GM04503 (cell line): ENCODE measurements at regions not wholly inside any gene's neighbourhood (a gene's known extent, or its start where the extent isn't known, plus 50 kb on each side); places are given as distances from the start of the nearest gene placed in this dataset.
"Not testable (repeated sequence)": the region's sequence is repeated elsewhere in the genome, so short reads cannot be mapped to it uniquely, and the experiment has no call there.

Experiments used
- DNase-seq: peaks from one replicate; pipeline ENCODE4 v3.0.0-alpha.2; 2012; ENCODE audit warnings: low read depth

DNA sequence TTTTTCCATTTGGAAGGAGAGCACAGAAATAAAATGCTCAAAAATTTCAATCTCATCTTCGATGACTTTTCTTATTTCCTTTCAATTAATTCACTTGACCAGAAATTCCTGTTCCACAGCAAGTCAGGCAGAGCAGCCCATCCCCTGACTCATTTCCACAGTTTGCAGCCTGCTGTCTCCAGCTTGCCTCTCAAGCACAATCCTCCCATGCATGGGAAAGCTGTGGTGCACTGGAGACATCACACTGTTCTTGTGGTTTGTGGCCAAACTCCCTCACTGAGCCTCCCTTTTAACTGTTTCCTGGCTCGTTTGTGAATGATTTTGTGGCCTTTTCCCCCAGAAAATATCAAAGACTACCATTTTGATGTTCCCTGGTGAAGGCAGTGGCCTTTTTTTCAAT is 114.0 kb upstream of the ENPEP start:
- DNase-seq: peak; percentile 1

DNA sequence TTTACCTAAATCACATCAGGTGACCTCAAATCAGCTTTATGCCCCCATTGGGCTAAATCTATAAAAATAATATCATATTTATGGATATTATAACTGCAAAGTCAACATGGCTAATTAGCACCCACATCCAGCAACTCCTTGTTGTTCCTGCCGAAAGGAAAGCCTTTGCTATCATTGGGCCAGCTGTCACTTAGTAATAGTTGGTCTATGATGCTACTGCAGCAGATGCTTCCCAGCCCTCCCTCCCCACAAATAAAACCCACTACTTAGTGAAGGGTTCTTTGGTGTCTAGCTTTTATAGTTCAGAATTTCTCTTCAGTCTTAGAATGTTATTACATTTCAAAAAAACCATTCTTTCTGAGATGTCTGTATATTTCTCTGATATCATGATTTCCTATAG is 116.9 kb upstream of the ENPEP start:
- no peak for DNase-seq

DNA sequence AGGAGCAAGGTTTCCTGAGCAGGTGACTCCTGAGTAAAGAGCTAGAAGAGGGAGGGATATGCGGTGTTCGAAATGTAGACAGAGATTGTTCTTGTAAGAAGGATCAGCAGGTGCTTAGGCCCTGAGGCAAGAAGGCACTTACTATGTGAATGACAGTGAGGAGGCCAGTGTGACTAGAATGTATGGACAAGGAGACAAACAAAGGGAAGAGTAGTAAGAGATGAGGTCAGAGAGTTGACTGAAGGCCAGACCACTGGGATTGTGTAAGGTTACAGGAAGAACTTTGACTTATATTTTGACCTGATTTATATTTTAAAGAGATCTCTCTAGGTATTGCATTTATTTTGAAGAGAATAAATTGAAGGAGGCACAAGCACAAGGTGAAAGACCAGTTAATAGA is 118.4 kb upstream of the ENPEP start:
- DNase-seq: no peak

DNA sequence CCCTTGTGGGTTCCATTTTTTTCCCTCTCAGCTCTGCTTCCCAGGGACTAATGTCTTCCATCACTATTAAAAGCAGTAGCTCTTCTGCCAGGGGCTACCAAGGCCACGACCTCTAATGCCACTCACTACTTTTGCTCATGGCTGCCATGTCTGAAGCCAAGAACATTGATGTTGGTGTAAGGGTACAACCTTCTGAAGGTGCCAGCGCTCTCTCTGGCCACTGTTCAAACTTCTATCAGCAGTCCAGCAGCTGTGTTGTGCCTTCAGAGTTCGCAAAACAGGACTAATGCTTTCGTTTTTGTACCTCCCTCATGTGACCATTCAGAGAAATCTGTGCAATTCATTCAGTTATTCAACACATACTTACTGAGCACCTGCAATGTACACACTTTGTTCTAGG is 121.5 kb upstream of the ENPEP start:
- no peak for DNase-seq

DNA sequence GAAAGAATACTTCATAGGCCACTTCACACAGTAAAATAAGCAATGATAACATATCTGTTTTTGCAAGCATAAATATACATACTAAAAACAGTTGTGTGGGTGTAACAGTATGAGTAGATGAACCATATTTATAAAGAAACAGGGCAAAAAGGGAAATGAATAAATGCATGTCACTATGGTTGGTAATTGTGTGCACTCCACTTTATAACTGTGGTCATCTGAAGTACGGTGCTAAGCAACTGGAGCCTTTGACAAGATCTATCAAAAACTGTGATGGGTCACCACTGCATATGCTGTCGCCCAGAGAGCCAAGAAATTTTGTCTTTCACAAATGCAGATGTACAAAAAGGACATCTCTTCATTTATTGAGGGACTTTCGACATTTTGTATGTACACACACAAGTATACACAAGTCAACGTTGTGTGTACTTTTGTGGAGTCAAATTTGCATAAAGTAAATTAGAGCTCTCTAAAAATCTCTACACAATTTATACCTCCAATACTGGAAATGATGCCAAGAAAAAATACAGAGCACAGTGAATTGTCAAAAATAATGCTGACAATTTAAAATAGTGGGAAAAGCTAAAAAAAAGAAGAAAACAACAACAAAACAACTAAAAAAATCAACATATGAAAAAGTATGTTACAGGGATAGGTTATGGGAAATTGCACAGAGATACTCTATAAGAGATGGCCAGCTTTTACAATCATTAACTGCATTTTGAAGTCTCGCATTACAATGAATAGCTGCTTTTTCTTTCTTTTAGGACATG is 123.1 kb upstream of the ENPEP start:
- no peak for DNase-seq

DNA sequence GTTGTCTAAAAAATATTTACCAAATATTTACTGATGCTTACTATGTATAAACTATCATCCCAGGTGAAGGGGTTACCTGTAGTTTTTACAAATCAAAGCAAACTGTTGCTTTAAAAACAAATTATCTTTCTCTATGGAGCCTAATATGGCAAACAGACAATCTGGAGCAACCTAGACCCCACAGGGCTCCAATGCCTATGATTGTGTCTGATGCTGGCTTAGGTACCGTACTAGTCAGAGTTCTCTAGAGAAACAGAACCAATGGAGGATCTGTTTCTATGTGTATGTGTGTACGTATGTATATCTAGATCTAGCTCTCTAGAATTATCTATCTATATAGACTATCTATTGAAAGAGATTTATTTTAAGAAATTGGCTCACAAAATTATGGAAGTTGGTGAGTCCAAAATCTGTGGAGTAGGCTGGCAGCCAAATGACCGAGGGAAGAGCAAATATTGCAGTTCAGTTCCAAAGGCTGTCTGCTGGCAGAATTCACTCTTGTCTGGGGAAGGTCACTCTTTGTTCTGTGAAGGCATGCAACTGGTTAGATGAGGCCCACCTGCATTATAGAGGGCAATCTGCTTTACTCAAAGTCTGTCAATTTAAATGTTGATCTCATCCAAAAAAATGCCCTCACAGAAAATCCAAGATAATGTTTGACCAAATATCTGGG is 127.1 kb upstream of the ENPEP start:
- no peak for DNase-seq

DNA sequence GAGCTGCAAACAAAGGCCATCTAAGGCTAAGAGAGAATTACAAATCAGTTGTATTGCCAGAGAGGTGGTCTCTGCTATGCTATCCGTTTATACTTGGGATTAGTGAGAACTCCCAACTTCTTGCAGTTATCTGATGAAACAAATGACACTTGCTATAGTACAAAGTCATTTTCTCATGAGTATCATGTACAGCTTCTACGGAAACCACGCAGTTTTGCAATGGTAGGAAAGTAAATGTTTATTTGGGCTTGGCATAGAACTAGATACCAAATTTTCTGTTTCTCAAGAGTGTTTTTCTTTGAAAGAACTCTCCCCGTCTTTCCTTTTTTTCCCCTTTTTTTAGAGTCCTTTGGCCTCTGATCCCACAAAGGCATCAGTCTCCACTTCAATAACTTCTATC is 128.2 kb upstream of the ENPEP start:
- DNase-seq: no peak

DNA sequence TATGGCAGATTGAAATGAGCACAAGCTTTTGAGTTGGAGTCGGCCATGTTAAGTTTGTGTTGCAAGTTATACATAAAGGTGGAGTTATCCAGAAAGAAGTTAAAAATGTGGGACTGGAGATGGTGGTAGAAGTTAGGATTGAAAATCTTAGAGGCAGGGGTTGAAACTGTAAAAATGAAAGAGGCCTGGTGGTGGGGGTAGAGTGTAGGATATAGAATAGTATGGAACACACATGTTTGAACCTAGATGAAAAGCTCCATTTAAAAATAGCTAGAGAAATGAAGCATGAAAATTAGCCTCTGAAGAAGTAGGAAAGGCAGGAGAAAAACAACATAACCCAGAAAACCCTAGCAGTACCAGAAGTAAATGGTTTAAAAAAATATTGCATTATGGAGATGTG is 131.8 kb upstream of the ENPEP start:
- no peak for DNase-seq

DNA sequence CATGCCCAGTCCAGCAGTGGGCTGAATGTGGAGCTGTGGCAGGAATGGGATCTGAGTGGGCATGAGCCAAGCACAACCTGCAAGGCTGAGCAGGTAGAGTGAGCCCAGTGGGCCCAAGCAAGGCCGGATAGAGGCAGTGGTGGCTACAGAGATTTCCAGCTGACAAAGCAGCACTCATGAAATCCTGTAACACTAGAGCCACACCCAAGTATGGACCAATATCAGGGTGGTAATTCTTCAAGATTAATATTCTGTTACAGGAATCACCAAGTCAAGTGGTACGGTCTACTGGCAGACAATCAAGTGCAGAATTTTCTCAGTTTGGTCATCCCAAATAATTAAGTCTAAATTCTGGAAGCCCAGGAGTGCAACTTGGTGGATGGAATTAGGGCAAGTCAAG is 132.4 kb upstream of the ENPEP start:
- no peak for DNase-seq

DNA sequence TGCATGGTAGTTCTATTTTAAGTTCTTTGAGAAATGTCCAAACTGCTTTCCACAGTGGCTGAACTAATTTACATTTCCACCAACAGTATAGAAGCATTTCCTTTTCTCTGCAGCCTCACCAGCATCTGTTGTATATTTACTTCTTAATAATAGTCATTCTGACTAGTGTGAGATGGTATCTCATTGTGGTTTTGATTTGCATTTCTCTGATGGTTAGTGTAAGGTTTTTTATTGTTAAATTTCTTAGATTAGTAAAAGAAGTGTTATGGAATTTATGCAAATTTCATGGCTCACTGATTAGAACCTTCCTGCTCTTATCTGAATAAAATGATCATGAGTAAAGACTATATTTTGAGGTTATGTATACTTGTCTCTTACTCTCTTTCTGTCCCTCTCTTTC is 134.8 kb upstream of the ENPEP start:
- DNase-seq: not testable (repeated sequence)

DNA sequence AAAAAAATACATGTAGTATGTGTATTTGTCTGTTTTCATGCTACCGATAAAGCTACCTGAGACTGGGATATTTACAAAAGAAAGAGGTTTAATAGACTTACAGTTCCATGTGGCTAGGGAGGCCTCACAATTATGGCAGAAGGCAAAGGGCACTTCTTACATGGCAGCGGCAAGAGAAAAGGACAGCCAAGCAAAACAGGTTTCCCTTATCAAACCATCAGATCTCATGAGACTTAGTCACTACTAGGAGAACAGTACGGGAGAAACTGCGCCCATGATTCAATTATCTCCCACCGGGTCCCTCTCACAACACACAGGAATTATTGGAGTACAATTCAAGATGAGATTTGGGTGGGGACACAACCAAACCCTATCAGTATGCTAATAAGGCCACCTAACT is 137.0 kb upstream of the ELOVL6 start:
- DNase-seq: no peak

DNA sequence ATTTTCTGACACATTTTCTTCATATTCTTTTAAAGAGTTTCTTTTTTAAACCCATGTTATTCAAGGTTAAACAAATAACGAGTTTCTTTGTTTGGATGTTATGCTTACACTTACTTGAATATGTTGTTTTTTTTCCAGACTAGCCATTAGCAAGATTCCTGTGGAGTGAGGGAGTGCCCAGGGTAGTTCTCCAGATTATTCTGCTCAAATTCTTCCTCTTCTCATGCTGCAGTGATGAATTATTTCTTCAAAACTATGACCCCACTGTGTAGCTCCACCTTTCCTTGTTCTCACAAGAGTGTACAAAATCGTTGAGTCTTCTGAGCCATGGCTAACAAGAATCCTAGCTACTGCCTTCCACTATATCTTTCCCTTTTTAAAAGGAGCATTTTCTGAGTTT is 134.1 kb upstream of the ELOVL6 start:
- DNase-seq: no peak

DNA sequence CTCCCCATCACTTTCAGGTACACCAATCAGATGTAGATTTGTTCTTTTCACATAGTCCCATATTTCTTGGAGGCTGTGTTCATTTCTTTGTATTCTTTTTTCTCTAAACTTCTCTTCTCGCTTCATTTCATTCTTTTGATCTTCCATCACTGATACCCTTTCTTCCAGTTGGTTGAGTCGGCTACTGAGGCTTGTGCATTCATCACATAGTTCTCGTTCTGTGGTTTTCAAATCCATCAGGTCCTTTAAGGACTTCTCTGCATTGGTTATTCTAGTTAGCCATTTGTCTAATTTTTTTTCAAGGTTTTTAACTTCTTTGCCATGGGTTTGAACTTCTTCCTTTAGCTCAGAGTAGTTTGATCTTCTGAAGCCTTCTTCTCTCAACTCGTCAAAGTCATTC is 128.0 kb upstream of the ELOVL6 start:
- DNase-seq: not testable (repeated sequence)

DNA sequence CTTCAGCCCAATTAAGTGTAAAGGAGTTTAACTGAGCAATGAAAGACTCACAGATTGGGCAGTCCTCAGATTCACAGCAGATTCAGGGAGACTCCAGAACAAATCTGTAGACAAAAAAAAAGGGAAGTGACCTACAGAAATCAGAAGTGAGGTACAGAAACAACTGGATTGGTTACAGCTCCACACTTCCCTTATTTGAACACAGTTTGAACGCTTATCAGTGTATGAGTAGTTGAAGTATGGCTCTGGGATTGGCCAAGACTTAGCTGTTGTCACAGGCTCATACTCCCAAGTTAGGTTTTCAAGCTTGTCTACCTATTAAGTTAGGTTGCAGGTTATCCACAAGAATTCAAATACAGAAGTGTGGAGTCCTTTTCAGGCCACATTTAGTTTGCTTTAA is 112.4 kb upstream of the ELOVL6 start:
- DNase-seq: no peak

DNA sequence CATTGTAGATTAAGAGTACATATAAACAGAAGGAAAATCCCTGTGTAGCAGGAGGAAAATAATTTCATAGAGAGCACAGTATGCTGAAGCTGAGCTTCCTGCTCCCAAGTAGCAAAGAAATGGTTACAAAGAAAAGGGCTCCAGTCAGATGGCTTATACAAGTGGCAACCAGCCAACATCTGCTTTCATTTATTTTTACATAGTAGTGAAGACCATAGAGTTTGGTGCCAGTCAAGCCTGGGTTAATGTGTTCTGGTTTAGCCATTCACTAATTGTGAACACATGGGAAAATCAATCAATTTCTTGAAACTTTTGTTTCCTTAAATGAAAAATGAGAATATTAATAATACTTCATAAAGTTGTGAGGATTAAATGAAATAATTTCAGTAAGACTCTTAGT is 111.3 kb upstream of the ELOVL6 start:
- DNase-seq: no peak

DNA sequence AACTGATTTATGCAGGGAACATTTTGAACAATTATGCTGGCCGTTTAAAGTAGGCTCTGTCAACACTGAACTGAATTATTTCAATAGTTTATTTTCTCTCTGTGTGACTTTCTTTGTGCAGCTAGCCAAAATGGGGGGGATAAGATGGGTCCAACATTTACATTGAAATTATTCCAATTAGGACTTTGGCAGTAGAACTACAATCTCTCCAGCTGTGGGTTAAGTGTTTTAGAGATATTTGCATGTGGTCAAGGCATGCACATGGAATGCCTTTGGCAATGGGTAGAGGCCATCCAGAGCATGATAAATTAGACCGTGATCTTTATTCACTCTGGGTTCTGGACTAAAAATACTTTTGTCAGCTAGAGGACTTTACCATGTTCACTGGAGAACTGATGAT is 107.9 kb upstream of the ELOVL6 start:
- no peak for DNase-seq

DNA sequence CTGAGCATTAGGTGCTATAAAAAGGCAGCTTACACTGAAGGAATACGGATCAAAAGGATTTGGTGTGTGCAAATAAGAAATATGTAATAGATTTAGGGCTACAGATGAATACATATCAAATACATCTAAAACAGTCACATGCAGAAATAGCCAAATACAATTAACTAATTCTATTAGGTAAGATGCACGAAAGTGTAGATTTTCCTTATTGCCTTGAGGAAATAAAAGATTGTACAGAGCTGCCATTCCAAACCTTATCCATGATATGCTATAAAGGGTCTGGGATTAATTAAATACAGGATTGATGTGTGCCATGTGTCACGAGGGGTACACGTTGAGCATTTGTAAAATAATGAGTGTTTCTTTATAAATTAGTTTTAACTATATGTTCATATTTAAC is 107.0 kb upstream of the ELOVL6 start:
- DNase-seq: no peak

DNA sequence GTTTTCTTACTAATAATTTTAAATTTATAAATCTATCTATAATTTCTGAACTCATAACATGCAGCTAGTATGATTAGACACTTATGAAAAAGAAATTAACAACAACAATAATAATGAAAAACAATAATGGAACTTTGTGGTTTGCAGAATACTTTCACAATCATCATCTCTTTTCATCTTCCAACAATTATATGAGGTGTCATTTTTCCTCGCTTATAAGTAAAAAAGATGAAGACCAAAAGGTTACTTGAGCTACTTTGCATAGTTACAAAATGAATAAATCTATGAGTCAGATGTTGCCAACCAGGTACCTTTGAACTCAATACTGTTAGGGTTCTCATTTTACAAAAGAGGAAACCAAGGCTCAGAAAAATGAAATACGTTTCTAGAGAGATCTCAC is 98.5 kb upstream of the ELOVL6 start:
- DNase-seq: no peak

DNA sequence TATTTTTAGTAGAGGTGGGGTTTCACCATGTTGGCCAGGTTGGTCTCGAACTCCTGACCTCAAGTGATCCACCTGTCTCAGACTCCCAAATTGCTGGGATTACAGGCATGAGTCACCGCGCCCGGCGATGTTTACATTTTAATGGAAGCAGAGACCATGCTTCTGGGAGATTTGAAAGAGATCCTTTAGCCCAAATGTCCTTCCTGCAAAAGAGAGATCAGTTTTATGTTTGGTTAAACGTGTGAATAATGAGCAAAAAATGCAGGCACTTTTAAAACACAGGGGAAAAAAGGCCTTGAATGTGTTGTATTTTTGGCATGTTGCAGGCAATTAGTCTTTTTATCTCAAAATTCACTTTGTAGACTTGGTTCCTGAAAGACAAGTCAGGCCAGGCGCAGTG is 95.8 kb upstream of the ELOVL6 start:
- no peak for DNase-seq

DNA sequence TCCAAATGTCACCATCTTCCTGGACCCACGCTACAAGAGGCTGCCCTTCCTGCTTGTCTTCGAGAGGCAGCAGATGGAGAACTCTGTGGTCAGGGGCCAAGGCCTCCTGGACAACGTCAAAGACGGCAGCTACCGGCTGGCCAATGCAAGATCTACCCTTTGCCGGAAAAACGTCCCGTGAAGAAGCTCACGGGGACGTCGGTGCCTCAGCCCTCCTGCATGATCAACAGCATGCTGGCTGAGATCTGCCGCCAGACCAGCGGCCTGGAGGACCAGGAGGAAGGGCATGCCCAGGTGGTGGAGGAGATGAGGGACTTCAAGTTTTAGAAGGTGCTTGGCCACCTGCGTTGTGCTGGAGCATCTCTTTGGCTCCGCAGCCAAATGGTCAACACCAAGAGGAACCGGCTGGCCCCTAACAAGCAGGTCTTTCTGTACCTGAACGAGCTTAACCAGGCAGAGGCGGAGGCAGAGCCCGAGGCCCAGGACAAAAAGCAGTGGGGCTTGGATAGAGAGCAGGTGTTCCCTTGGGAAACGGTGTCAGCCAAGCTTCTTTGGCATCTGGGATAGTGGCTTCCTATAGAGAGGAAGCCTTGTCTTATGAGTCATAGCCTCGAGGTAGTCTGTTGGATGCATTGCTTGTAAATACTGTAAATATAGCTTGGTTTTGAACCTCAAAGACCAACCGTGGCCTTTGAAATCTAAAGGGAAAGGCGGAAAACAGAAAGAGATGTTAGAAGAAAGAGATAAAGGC is 94.8 kb upstream of the ELOVL6 start:
- no peak for DNase-seq

DNA sequence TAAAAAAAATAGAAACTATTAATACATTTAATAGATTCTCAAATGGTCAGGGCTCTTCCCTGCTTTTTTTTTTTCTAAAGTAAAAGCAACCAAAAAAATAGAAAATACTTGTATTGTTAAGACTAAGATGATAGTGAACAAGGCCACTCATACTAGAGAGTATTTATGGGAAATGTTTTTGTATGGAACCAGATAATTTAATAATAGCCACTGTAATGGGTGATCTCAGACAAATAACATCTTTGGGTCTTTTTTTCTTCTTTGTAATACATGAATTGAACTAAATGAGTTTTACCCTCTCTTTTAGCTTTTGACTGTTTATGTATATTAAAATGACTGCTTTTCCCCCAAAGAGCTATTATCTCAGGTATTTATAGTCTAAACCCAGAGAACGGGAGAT is 92.1 kb upstream of the ELOVL6 start:
- no peak for DNase-seq

DNA sequence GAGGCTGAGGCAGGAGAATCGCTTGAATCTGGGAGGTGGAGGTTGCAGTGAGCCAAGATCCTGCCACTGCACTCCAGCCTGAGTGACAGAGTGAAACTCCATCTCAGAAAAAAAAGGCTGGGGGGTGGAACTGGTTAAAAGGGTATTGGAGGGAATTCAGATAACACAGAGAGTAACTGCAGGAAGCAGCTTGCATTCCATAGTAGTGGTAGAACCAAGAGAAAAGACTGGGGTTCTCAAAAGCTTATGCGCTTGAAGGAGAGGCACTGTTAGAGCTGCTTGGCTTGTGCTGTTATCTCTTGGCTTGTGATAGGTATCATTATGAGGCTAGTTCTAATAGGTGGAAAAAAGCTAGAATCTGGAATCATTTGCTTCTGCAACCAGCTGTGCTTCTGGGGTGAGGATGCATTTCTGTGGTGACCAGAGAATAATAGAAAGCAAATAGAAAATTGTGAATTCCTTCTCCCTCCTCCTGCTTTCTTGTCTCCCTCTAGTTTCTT is 91.2 kb upstream of the ELOVL6 start:
- DNase-seq: no peak

DNA sequence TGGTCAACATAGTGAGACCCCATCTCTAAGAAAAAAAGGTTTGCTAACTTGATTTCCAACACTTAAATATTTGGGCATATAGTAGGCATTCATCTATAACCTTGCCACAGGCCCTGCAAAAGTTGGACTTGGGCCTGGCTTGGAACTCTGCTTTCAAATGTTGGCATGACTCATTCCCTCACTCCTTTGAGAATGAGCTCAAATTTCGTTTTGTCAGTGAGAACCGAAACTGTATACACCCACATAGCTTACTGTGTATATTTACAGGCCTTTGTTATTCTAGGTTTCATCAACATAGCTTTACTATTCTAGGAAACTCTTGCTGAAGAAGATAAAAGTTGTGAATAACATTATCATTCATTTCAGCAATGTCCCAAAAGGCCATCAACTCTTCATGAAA is 88.7 kb upstream of the ELOVL6 start:
- DNase-seq: peak; percentile 61
